ENCODE measurements at regions not wholly inside any gene's neighbourhood (a gene's known extent, or its start where the extent isn't known, plus 50 kb on each side); places are given as distances from the start of the nearest gene placed in this dataset.

DNA sequence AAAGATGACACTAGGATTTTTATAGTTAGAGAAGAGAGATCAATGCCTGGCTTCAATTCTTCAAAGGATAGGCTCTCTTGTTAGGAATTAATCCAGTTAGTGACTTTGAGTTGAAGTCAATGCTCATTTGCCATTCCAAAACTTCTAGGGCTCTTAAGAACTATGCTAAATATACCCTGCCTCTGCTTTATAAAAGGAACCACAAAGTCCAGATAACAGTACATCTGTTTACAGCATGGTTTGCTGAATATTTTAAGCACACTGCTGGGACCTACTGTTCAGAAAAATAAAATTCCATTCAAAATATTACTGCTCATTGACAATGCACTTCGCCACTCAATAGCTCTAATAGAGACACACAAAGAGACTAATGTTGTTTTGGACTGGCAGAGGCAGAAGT is 786.6 kb upstream of the DPPA4 start:
- H3K4me1 Mint-ChIP-seq, result no peaks in the 10 kb centered on the region
- ATAC-seq (ENCODE audit: low read depth) (no peak), DNase-seq (ENCODE audit: low spot score in 2 of 2) (no peak)
- no peak overlapping the region for H3K4me3 Mint-ChIP-seq
- no peaks in the 10 kb centered on the region for H3K27me3 Mint-ChIP-seq
- no peaks in the 10 kb centered on the region for H3K36me3 Mint-ChIP-seq
- H3K27ac Mint-ChIP-seq, result no peak overlapping the region
- H3K9me3 Mint-ChIP-seq, result peaks cover 2% of the 10 kb centered on the region

DNA sequence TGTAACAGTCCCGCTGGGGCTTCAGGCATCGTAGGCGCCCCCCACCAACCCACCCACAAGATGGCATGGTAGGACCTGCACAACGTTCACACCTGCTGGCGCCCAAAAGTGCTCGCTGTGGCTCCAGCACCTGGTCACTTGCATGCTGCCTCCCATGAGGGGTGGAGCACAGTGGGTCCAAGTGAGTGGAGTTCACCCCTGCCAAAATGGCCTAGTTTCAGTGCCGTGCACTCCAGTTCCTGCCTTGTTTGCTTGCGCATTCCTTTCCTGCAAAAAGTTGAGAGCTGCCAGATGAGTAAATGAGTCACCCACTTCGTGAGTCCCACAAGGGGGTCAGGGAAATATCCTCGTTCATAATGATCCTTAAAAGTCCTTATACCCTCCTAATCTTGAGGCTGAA is 788.7 kb upstream of the DPPA4 start:
- Mint-ChIP-seq H3K4me1 (no peaks in the 10 kb centered on the region), H3K27me3 (no peaks in the 10 kb centered on the region), H3K9me3 (no peaks in the 10 kb centered on the region), H3K4me3 (no peak overlapping the region), H3K36me3 (no peaks in the 10 kb centered on the region), H3K27ac (no peak overlapping the region)
- ATAC-seq (ENCODE audit: low read depth), result no peak
- DNase-seq (ENCODE audit: low spot score in 2 of 2), result no peak

GRCh38 chr3:110133971-110134370 is 796.6 kb upstream of the DPPA4 start:
- DNase-seq (ENCODE audit: low spot score in 2 of 2), result no peak
- ATAC-seq (ENCODE audit: low read depth), result no peak
- H3K27me3 Mint-ChIP-seq, result no peaks in the 10 kb centered on the region
- no peak overlapping the region for H3K27ac Mint-ChIP-seq
- H3K4me1 Mint-ChIP-seq, result no peaks in the 10 kb centered on the region
- no peaks in the 10 kb centered on the region for H3K36me3 Mint-ChIP-seq
- peaks cover 6% of the 10 kb centered on the region for H3K9me3 Mint-ChIP-seq
- no peak overlapping the region for H3K4me3 Mint-ChIP-seq

GRCh38 chr3:110139048-110139447 is 801.7 kb upstream of the DPPA4 start:
- Mint-ChIP-seq H3K9me3 (peaks cover 9% of the 10 kb centered on the region), H3K27me3 (no peaks in the 10 kb centered on the region), H3K36me3 (no peaks in the 10 kb centered on the region), H3K27ac (no peak overlapping the region), H3K4me1 (no peaks in the 10 kb centered on the region), H3K4me3 (no peak overlapping the region)
- DNase-seq (ENCODE audit: low spot score in 2 of 2) (no peak), ATAC-seq (ENCODE audit: low read depth) (no peak)

GRCh38 chr3:110139821-110140220 is 802.5 kb upstream of the DPPA4 start:
- Mint-ChIP-seq H3K9me3 (peaks cover 9% of the 10 kb centered on the region), H3K4me1 (no peaks in the 10 kb centered on the region), H3K4me3 (no peak overlapping the region), H3K27ac (no peak overlapping the region), H3K36me3 (no peaks in the 10 kb centered on the region), H3K27me3 (no peaks in the 10 kb centered on the region)
- DNase-seq (ENCODE audit: low spot score in 2 of 2) (no peak), ATAC-seq (ENCODE audit: low read depth) (no peak)

GRCh38 chr3:110149763-110150162 is 812.4 kb upstream of the DPPA4 start:
- Mint-ChIP-seq H3K27me3 (no peaks in the 10 kb centered on the region), H3K36me3 (no peaks in the 10 kb centered on the region), H3K9me3 (no peaks in the 10 kb centered on the region), H3K4me1 (no peaks in the 10 kb centered on the region), H3K27ac (no peak overlapping the region), H3K4me3 (no peak overlapping the region)
- no peak for DNase-seq (ENCODE audit: low spot score in 2 of 2)
- no peak for ATAC-seq (ENCODE audit: low read depth)

DNA sequence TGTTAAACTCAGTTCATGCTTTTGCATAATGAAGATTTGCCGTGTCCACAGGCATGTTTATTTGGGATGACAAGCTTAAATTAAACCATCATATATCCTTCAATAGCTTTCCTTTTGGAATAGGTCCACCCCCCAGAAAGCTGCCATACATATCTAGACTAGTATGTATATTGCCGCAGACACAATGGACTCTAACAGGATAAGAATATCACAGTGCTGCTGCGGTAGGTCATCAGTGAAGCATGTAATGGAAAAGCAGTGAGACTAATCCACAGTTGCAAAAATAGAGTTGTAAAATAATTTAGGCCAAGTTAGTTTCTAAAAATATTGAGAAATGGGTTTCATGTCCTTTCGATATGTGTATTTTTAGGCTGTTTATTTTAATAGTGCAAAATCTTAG is 819.9 kb upstream of the DPPA4 start:
- H3K9me3 Mint-ChIP-seq, result no peaks in the 10 kb centered on the region

DNA sequence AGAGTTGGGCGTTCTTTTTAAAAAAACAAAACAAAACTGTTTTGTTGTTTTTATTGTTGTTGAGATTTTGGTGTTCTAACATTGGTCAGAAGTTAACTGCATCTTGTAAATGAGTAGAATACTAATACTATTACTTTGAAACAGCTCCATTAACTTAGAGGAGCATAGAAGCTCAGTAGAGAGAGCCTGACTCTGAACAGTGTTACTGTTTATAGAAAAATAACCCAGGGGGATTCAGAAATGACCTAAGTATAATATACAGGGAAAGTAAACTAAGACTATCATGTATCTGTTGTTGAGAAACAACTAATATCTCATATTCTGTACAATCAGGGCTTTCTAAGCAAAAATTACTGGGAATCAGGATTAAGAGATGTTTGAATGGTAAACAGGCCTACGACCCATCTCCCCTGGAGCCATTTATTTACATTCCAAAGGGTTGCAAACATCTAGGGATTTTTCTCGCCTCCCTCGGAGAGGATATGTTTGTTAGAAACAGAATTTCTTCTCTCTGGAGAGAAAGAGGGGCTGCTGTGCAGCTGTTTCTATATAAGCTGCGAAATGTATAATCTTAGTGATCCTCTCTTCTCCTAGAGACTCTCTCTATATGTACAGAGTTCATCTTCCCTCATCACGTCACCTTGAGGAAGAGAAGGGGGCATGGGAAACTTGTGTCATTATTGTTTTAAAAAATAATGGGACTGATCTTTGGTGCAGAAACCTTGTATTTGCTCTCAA is 827.5 kb upstream of the DPPA4 start:
- Mint-ChIP-seq H3K4me1 (no peaks in the 10 kb centered on the region), H3K27ac (no peak overlapping the region), H3K36me3 (no peaks in the 10 kb centered on the region), H3K4me3 (no peak overlapping the region), H3K9me3 (peaks cover 5% of the 10 kb centered on the region), H3K27me3 (no peaks in the 10 kb centered on the region)
- ATAC-seq (ENCODE audit: low read depth), result no peak
- DNase-seq (ENCODE audit: low spot score in 2 of 2), result no peak

More for the DNA sequence above, 819.9 kb upstream of the DPPA4 start:
- ATAC-seq (ENCODE audit: low read depth) (no peak), DNase-seq (ENCODE audit: low spot score in 2 of 2) (no peak)
- Mint-ChIP-seq H3K27ac (no peak overlapping the region), H3K36me3 (no peaks in the 10 kb centered on the region), H3K27me3 (no peaks in the 10 kb centered on the region), H3K4me1 (no peaks in the 10 kb centered on the region), H3K4me3 (no peak overlapping the region)

GRCh38 chr3:110165370-110165743 is 828.0 kb upstream of the DPPA4 start:
- no peak for ATAC-seq (ENCODE audit: low read depth)
- DNase-seq (ENCODE audit: low spot score in 2 of 2), result no peak
- Mint-ChIP-seq H3K36me3 (no peaks in the 10 kb centered on the region), H3K9me3 (peaks cover 5% of the 10 kb centered on the region), H3K4me1 (no peaks in the 10 kb centered on the region), H3K27ac (no peak overlapping the region), H3K4me3 (no peak overlapping the region), H3K27me3 (no peaks in the 10 kb centered on the region)

- Mint-ChIP-seq H3K4me1 (no peaks in the 10 kb centered on the region), H3K27me3 (no peaks in the 10 kb centered on the region), H3K4me3 (no peak overlapping the region), H3K27ac (no peak overlapping the region), H3K36me3 (no peaks in the 10 kb centered on the region), H3K9me3 (peaks cover 5% of the 10 kb centered on the region)
- ATAC-seq (ENCODE audit: low read depth), result no peak
- DNase-seq (ENCODE audit: low spot score in 2 of 2), result no peak
Measured at GRCh38 chr3:110165753-110166152, 828.4 kb upstream of the DPPA4 start.

GRCh38 chr3:110166791-110167190 is 829.4 kb upstream of the DPPA4 start:
- H3K9me3 Mint-ChIP-seq, result peaks cover 5% of the 10 kb centered on the region
- ATAC-seq (ENCODE audit: low read depth), result no peak
- H3K36me3 Mint-ChIP-seq, result no peaks in the 10 kb centered on the region
- no peaks in the 10 kb centered on the region for H3K4me1 Mint-ChIP-seq
- no peak overlapping the region for H3K27ac Mint-ChIP-seq
- no peaks in the 10 kb centered on the region for H3K27me3 Mint-ChIP-seq
- no peak overlapping the region for H3K4me3 Mint-ChIP-seq
- no peak for DNase-seq (ENCODE audit: low spot score in 2 of 2)

DNA sequence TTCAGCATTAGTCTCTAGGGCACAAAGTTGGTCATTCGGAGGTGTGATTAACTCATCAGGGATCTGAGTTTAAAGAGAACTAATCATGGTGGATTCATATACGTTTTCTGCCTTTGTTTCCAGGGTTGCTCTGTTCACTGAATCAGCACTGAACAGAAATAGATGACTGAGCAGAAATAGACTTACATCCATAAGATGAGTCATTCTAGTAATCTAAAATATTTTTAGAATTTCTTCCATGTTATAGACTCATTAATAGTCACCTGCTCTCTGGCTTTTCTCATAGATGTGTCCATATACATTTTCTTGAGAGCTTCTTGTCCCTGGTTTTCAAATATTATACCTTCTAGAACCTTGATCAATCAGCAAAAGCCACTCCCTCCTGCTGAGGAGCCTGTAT is 837.6 kb upstream of the DPPA4 start:
- no peak for ATAC-seq (ENCODE audit: low read depth)
- H3K4me3 Mint-ChIP-seq, result no peak overlapping the region
- DNase-seq (ENCODE audit: low spot score in 2 of 2), result no peak
- H3K27me3 Mint-ChIP-seq, result no peaks in the 10 kb centered on the region
- H3K27ac Mint-ChIP-seq, result no peak overlapping the region
- H3K36me3 Mint-ChIP-seq, result no peaks in the 10 kb centered on the region
- peaks cover 4% of the 10 kb centered on the region for H3K9me3 Mint-ChIP-seq
- H3K4me1 Mint-ChIP-seq, result no peaks in the 10 kb centered on the region

DNA sequence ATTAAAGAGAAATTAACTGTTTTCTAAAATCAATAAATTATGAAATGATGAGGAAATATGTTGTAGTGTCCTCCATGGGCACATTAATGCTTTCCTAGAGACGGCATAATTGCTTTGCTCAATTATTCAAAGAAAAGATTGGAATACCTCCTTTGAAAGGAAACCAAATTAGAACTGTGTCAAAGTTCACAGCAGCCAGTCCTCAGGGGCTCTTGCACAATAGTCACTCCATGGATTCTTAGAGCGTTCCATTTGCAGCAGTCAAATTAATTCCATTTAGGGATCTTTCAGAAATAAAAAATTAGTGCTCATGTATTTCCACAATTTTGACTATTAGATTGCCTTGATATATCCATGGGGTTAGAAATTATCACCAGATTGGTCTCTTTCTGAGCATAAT is 841.6 kb upstream of the DPPA4 start:
- Mint-ChIP-seq H3K9me3 (no peaks in the 10 kb centered on the region), H3K4me1 (no peaks in the 10 kb centered on the region), H3K4me3 (no peak overlapping the region), H3K36me3 (no peaks in the 10 kb centered on the region), H3K27me3 (no peaks in the 10 kb centered on the region), H3K27ac (no peak overlapping the region)
- no peak for DNase-seq (ENCODE audit: low spot score in 2 of 2)
- no peak for ATAC-seq (ENCODE audit: low read depth)

DNA sequence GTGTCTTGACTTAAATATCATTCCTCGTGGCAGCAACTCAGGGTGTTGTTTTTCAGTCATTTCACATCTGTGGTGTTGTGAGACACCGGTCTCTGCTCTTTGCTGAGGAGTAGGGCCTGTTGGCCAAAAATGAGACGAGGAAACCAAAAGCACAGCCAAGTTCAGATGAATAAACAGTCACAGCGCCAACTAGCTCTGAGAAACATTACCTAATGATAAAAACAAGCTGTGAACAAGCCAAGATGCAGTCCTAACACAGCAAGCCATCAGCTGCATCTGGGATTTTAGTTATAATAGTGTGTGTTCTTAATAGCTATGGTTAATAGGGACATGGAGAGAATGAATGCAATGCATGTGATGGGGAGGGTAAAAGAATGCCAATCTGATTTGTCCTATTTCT is 843.4 kb upstream of the DPPA4 start:
- Mint-ChIP-seq H3K4me1 (no peaks in the 10 kb centered on the region), H3K9me3 (no peaks in the 10 kb centered on the region), H3K27me3 (no peaks in the 10 kb centered on the region), H3K36me3 (no peaks in the 10 kb centered on the region), H3K27ac (no peak overlapping the region), H3K4me3 (no peak overlapping the region)
- ATAC-seq (ENCODE audit: low read depth), result no peak
- DNase-seq (ENCODE audit: low spot score in 2 of 2), result no peak

DNA sequence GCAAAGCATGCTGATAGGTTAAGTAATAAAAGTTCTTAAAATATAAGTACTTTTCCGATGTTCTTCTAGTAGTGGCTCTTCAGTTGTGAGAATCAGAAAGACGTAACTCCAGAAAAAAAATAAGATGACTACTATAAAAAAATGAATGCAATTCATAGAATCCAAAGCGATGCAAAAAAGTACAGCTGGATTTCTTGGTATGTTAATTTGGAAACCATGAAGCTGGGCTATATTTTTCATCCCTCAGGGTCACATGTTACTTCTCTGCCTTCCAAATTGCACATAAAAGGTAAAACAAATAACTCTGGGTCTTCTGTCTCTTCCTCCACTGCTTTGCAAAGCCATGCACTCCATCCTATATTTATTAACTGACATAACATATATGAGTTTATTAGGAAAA is 843.9 kb upstream of the DPPA4 start:
- no peaks in the 10 kb centered on the region for H3K9me3 Mint-ChIP-seq
- H3K4me3 Mint-ChIP-seq, result no peak overlapping the region
- no peak for ATAC-seq (ENCODE audit: low read depth)

More for the DNA sequence above, 843.9 kb upstream of the DPPA4 start:
- H3K36me3 Mint-ChIP-seq, result no peaks in the 10 kb centered on the region
- H3K4me1 Mint-ChIP-seq, result no peaks in the 10 kb centered on the region
- H3K27ac Mint-ChIP-seq, result no peak overlapping the region
- no peak for DNase-seq (ENCODE audit: low spot score in 2 of 2)
- no peaks in the 10 kb centered on the region for H3K27me3 Mint-ChIP-seq
